NOMO-1 treated with dmso at 0.1 percent for 144 hours (cell line): ENCODE measurements at regions not wholly inside any gene's neighbourhood (a gene's known extent, or its start where the extent isn't known, plus 50 kb on each side); places are given as distances from the start of the nearest gene placed in this dataset.
A peak's percentile ranks its signal among the peaks of the same experiment; 100 is the strongest.

Experiments
- DNase-seq: peaks from one replicate; lab custom pipeline; 2025; ENCODE audit not compliant: unreplicated experiment; lab: John Stamatoyannopoulos, UW

DNA sequence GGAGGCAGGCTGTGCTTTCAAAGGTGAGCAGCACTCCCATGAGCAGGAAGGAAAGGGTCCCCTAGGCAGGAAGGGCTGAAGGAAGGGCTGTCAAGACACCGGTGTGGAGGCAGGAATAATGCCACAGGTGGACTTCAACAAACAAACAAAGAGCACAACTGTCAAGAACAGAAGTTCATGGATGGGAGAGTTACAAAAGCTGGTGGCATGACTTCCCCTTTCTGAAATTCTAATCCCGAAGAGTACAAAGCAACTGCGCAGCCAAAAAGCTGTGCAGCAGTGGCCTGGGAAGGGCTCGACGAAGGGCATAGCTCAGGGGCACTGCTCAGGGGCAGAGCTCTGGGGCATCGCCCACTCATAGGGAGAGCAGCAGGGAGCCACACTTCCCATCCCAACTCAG, 582.3 kb upstream of the DIPK2B start:
- DNase-seq = peak; percentile 24

DNA sequence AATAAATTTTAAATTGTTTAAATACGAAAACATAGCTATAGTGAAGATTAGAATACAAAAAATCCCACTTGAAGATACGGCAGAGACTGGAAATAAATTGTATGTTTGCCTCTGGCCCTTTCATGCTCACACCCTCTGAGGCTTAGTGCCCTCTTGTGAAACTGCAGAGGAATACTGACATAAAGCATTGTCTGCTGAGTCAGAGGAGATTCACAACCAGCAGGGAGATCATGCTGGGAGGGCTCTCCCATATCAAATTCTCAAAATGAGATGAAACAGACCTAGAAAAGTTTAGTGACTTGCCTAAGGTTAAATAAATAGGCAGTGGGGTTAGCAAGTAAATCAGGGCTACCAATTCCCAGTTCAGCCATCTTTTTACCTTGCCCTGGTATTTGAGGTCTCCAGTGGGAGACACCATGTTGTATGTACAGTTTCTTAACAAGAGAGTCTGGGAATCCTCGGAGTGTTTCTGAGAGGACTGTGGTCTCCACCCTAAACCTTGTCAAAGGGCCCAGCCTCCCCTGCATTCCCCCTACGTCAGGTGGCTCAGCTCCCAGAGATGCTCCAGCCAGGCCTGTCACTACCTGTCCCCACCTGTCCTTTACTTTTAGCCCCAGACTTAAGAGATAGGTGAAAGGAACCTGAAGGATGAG, 581.4 kb upstream of the DIPK2B start:
- peak; percentile 24 for DNase-seq

DNA sequence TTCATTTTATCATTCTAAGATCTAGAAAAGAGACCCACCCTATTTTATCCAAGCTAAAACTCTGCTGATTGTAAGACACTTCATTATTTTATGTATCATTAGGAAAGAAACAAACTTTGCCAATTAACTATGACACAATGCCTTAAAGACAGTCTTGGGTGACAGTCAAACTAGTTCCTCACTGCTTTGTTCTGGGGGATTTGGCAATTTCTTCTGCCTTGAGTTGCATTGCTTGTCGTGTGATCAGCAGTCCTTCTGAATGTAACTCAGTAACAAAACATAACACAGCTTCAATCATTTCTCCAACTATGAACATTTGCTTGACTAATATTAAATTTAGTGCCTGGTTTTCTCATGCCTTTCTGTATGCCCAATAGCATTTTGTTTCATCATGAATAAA, 577.9 kb upstream of the DIPK2B start:
- peak; percentile 72 for DNase-seq

DNA sequence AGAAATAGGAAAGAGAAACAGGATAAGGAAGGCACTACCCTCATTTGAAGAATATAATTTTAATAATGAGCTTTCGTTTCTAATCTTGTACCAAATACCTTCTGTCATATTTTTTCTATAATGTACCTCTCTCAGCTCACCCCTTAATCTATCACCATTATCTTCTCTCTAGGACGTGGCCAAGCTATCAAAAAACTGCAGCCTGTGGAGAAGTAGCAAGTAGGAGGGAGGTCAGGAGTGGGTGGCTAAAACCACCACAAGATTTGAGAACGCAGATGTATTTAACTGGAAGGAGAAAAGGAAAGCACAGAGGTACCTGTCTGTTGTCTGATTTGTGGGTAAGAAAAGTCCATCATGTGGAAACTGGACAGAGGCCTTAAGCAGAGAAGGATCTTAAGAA, 576.7 kb upstream of the DIPK2B start:
- DNase-seq = no peak

DNA sequence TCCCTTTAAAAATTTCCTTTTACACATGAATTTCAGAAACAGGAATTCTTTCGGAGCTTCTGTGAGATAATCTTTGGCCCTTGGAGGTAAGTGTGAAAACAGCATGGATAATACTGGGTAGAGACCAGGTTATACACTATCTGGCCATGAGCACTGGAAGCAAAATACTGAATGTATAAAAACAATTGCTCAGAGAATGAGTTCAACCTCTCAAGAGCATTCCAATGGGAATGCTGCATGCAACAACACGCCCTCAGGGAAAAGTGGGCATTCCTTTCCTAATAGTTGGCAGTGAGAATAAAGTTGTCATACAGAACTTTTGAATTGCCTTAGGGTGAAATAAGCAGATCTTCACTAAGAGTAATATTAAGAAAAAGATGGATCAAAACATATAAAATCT, 574.8 kb upstream of the DIPK2B start:
- no peak for DNase-seq

DNA sequence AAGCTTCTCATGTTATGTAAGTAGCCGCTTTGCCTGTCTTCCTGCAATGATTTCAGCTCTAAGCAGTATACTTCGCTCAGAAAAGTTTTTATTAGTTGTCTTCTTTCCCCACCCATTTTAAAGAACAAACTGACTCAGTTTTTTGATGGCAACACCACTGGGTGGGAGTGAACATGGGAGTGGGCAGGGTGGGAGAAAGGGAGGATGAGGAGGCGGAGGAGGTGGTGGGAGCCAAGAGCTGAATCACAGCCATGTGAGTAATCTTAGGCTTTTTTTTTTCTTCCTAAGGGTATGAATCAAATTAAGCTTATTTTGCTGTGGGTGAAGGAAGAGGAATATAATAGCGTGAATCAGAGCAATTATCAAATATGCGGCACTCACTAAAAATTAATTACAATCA, 574.3 kb upstream of the DIPK2B start:
- DNase-seq = no peak

DNA sequence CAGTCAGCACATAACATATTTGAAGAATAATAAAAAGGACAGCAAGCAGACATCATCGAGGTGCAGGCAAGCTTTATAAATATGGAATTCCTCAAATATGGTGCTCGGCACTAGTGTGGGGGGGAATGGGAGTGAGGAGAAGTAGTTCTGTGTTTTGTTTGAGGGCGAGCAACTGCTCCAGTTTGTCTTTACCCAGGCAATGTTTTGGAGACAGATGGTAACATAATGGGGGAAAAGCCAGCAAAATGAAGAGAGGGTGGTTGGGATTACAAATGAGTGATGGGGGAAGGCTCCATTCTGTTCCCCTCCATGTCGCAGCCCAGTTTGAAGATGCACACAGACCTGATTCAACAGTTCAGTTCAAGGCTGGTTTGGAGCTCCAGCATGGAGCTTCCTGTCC, 572.9 kb upstream of the DIPK2B start:
- no peak for DNase-seq

DNA sequence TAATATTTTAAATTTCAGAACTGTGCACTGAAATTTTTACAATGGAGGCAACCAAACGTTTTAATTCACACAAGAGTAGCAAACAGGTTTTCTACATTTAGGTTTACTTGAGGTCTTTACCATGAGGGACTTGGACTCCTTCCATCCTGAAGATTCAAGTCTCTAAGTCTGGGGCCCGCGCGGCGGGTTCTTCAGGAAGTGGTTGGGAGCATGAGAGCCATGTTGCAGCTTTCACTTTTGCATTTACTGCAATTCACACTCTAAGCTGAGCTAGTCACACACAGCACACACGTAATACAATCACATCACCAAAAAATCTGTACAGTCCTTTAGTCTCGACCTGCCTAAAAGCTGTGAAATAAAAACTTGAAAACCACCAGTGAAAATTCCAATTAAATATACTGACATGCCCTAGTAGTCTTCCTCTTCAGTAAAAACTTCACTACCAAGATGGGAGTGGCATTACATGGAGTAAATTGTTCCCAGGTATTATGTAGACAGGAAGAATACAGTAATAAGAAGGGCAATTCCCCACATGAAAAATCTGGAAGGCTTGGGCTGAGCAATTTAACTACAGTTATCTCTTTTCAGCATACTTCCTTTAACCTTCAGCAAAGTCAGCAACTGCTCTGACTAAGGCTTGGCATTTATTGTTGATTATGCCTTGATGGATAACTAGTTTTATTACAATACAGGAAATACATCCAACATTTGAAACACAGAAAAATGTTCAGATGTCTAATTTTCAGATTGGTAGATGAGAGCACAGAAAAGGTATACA, 571.1 kb upstream of the DIPK2B start:
- peak; percentile 24 for DNase-seq

DNA sequence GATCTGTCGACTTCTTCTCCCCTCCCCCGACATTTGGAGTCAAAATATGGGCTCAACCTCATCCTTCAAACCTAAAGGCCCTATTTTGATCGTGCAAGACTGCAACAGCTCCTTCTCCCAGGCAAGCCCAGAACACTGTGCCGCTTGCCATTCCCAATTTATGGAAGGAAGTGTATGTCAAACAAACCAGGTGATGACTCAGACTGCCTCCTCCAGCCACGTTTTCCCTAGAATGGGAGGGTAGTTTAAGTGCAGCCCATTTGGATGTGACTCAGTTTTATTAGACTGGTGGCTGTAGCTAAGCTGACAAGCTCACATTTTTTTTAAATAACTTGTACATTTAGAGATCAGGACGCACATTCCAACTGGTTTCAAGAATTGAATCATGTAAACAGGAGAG, 570.4 kb upstream of the DIPK2B start:
- DNase-seq = no peak

DNA sequence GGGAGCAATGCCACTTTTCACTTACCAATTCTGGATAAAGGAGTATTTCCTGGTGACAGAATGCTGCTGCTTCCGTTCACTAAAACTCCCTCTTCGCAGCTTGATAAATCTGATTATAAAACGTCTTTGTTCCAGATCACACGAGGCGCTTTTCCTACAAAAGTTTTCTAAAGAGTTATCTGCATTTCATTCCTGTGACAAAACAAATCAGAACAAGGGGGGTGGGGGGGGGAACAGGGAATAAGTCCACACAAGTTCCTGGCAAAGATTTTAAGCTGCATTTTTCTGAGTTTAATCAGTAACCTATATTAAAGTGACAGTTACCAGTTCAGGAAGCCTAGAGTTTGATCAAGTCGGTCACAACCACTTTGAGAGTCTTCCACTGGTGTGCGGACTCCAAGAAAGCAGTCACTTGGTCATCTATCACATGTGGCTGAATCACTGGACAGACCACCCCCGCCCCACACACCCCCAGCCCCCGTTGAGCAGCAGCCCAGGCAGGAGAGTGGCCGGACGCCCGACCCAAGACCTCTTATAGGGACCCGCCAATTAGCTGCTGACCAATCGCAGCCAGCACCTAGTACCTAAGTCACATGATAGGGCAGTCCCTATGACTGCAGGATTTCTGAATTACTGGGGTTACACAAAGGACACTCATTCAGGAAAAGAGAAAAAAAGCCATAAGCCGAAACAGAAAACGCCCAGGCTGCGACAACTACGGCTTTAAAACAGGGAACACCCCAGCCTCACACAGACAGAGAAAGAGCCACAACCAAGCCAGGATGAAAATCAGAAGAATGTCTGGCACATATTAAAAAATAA, 569.3 kb upstream of the DIPK2B start:
- DNase-seq = peak; percentile 91

DNA sequence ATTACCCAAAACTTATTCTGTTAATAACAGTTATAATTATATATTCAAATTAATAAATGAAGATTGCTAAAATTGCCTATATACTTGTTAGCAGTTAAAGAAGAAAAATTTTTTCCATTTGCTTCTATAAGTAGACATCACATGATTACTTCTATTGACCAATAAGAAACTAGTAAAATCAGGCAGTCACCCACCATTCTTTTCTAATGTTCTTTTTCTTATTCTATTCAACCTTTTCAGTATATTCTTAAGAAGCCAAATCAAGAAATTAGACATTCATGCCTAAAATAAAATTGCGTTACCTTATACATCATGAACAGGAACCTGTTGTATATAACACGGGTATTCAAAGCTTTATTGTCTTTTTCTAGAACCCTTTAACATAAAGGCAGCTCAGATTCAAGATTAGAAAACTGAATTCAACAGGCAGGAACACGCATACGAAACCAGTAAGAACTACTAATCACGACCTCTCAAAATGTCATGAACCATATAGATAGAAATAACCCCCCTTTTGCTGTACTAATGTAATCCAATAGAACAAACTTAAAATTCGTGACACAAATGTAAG, 568.1 kb upstream of the DIPK2B start:
- no peak for DNase-seq

DNA sequence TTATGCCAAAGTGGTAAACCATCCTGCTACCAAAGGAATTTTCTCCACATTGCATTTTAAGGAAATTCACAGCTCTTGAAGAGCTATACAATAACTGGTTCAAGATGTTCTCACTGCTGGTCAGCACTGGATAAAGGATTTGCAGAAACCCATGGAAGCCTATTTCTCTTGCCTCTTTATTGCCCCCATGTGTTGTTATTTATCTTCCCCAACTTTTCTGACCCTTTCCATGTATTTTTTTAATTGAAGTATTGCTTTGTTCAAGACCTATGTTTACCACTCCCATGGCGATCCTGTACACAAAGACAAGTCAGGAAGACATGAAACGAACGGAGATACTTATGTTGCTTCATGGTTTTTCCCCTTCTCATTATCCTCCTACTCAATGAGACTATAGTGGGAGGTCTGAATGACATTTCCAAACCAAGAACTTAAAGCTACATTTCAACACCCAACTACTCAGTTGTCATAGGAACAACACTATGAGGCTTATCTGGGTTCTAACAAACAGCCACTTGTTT, 566.4 kb upstream of the DIPK2B start:
- DNase-seq = no peak

DNA sequence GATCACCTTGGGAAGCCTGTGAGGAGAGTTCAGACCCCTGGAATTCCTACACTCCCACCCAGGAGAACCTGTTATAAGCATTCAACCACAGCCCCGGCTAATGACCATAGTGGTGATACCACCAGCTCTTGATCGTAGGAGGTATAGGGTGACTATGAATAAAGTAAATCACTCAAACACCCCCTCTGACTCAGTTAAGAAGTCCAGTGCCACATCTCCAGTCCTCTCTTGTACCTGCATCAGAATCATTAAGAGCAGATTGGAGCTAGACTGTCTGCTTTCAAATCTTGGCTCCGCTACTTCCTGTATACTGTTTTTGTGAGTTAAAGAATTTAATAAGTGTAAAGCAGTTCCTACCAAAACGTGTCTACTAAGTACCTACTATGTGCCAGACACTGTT, 565.1 kb upstream of the DIPK2B start:
- DNase-seq = no peak

DNA sequence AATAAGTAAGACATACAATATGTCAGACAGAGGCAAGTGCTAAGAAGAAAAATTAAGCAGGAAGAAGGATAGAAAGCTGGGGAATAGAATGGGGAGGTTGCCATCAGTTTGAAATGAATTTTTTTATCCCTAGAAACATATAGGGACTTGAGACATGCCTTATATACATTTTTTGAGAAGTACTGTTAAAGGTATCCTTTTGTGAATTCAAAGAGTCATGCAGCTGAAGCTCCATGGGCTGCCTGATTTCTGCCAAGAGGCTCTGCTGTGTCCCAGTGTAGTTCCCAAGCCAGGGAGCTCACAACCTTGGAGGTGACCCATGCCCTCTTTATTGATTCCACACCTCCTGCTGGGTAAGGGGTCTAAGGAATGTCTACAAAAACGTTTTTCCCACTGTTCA, 564.6 kb upstream of the DIPK2B start:
- DNase-seq = no peak

DNA sequence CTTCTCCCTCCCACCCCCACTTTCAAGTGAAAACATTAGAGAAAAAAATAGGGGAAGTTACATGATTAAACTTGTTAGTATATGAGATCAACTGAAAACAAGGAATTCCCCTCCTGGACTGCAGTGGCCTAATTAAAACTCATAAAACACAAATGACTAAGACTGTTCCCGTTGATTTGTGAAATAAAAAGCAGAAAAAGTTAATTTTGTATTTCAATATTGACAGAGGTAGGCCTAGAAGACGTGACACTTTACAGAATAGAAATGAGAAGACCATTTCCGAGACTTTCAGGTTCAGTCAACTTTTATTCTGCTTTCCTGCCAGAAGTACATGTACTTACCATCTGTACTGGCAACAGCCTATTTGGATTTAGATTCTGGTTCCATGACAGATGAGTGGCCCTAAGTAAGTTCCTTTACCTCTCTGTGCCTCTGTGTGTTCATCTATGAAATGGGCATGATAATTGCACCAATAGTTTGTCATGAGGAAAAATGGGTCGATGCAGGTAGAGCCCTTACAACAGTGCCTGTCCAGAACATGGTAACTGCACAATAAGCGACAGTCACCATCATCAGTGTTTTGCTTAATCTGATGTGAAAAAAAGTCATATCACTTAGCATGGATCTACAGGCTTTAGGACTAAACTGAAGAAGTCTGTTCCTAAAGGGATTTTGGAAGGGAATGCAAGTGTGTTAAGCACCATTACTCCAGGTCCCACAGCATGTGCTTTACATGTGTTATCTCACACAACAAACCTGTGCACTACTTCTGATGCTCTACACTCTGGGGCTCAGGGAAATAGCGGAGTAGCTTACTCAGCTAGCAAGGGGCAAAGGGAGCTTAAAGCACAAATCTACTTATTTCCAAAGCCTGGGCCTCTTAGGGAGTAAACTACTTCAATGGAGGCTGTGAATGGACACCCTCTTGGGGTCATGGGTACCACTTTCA, 562.3 kb upstream of the DIPK2B start:
- peak; percentile 24 for DNase-seq

DNA sequence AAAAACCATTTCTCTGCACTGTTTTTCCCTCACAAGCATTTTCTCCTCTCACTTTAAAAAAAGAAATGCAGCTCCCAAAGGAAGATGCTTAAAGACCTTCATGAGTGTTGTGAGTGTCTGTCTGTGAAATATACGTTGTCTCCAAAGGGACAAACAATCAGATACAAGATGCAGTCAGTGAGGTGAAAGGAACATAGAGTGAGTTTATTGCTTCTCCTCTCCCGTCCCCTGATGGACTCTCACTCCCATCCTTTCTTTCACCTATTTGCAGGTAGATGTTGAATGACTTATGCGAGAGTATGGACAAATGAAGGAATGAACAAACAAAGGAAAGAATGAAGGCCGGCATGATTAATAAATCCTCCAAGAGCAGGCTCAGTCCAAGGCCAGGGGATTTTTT, 561.2 kb upstream of the DIPK2B start:
- no peak for DNase-seq

DNA sequence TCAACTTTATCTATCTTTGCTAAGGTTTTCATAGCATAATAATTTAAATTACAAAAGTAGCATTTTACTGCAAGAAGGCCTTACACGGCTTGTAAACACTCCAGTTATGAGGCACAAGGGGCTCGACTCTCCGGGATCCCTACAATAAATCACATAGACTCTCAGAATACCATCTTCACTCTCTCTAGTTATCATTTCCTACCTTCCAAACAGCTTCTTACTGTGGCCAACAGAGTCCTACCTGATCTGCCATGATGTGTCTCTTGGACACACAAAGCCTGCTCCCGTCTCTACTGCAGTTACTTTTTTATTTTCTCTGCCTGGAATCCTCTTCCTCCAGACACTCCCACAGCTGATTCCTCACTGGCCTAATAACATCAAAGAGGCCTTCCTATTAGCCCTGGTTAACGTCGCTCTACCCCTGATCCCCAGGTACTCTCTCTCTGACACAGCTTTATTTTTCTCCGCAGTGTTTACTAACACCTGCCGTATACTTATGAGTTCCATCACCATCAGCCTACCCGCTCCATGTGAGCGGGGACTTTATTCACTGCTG, 559.6 kb upstream of the DIPK2B start:
- DNase-seq = no peak

DNA sequence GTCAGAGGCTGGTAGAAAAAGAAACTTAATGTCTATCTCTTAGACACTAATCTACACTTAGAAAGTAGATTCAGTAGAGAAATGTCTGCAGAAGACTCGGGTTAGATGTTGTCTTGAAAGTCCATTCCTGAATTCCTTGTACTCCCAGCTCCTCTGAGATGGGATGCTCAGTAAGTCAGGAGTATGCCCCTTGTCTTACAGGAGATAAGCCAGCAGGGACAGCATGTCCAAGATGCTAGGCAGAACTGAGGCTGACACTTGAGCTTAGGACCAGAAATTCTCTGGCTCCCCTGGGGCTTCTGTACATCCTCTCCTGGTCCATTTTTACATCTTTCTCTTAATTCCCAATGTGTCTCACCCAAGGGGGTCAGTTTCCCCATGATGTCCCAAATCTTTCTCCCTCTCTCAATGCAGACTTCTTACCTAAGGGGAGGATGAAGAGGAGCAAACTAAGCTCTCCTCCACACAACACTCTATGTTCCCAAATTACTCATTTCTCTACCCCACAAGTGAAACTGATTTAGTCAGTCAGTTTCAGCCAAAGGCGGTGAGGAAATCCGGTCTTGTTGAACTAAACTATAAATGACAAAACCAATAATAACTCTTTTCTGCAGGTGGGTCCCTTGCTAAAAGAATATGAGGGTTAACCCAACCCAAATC, 558.2 kb upstream of the DIPK2B start:
- DNase-seq = peak; percentile 16

DNA sequence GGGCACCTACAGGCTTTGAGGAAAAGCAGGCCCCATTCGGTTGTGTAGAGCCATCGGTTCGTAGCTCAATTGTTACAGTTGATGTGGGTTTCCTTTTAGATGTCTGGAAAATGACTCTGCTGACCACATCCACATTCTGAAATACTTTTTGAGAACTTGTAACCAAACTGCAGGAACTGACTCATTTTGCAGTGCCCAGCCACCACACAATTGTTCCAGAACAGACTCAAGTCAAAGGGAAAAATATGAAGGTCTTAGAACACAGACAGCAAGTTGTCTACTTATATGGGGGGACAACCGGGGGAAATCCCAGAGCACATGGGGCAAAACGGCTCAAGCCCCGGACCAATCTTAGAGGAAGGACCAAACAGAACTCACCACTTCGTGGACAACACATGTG, 557.6 kb upstream of the DIPK2B start:
- DNase-seq = peak; percentile 64
